Breast epithelium (tissue), 4 donors: ENCODE measurements at regions not wholly inside any gene's neighbourhood (a gene's known extent, or its start where the extent isn't known, plus 50 kb on each side); places are given as distances from the start of the nearest gene placed in this dataset.

Experiments
- DNase-seq, 2 donors: peaks; one replicate each; pipeline ENCODE4 v3.0.0-alpha.2; 2019; ENCODE audit warnings: low spot score in 2 of 2
- H3K27ac ChIP-seq, 2 donors: fragments of 200-600 bp; sonication (generic) in 1 of 2; one replicate each; pipeline ENCODE4 v1.5.1; 2016 to 2019; ENCODE audit warnings: mild to moderate bottlenecking in 1 of 2
- H3K27me3 ChIP-seq, 2 donors: fragments of 200-600 bp; sonication (generic) in 1 of 2; one replicate each; pipeline versions ENCODE4 v1.5.1 to v1.6.0; 2017 to 2019; ENCODE audit warnings: control low read depth in 1 of 2, mild to moderate bottlenecking in 1 of 2
- H3K36me3 ChIP-seq: fragments of 200-600 bp; one replicate; pipeline ENCODE4 v1.5.1; 2019
- H3K4me1 ChIP-seq, 2 donors: fragments of 200-600 bp; sonication (generic); one replicate each; pipeline ENCODE4 v1.5.1; 2016 to 2019; ENCODE audit warnings: control low read depth in 1 of 2
- H3K4me3 ChIP-seq, 3 donors: fragments of 200-600 bp; sonication (generic); 1 replicate in 2 of 3; 2 replicates in 1 of 3; pipeline ENCODE4 v1.5.1; 2016 to 2019; ENCODE audit warnings: mild to moderate bottlenecking in 3 of 3, moderate library complexity in 2 of 3
- H3K9me3 ChIP-seq, 2 donors: fragments of 200-600 bp; sonication (generic) in 1 of 2; one replicate each; pipeline ENCODE4 v1.5.1; 2016 to 2019; ENCODE audit warnings: control low read depth in 1 of 2
- CTCF ChIP-seq, 3 donors: fragments of 450-650 bp; IDR thresholded peaks; one replicate each; pipeline ENCODE4 v1.5.1; 2016 to 2017; ENCODE audit warnings: antibody characterized with exemption in 3 of 3, mild to moderate bottlenecking in 3 of 3, moderate library complexity in 3 of 3
- POLR2A ChIP-seq: fragments of 450-650 bp; IDR thresholded peaks from one replicate; pipeline ENCODE4 v1.6.1; 2016; ENCODE audit warnings: antibody characterized with exemption, mild to moderate bottlenecking, moderate library complexity
- POLR2AphosphoS5 ChIP-seq, 3 donors: sonication (generic); formaldehyde crosslinking; IDR thresholded peaks; one replicate each; pipeline ENCODE4 v1.6.1; 2017; ENCODE audit warnings: antibody characterized with exemption in 3 of 3
- intact Hi-C: fragments of 100-400 bp; cut with DNase I; formaldehyde crosslinking; loops from one replicate; pipeline ENCODE4 v1.15.1; 2023; ENCODE audit warnings: low total_unique reads

- no peak overlapping the region for H3K4me3 ChIP-seq
- TF ChIP-seq CTCF (IDR thresholded peaks at IDR 0.05) (no peak), POLR2AphosphoS5 (IDR thresholded peaks at IDR 0.05) (no peak), POLR2A (no peak)
- DNase-seq: no peak
- H3K27ac ChIP-seq: no peak overlapping the region
- peaks cover 0 to 8% of the 10 kb centered on the region in 2 donors for H3K9me3 ChIP-seq
- intact Hi-C loops: no loop called here
- peaks cover 0 to 30% of the 10 kb centered on the region in 2 donors for H3K27me3 ChIP-seq
- H3K4me1 ChIP-seq: no peaks in the 10 kb centered on the region
- H3K36me3 ChIP-seq: no peaks in the 10 kb centered on the region
Observed at GRCh38 chr14:101080922-101081593, 177.5 kb upstream of the RTL1 start.

GRCh38 chr14:101082036-101082435, 178.5 kb upstream of the RTL1 start:
- peaks cover 0 to 8% of the 10 kb centered on the region in 2 donors for H3K9me3 ChIP-seq
- peak in 1 of 2 donors; percentile 6 for DNase-seq
- intact Hi-C loops: no loop called here
- peaks cover 0 to 20% of the 10 kb centered on the region in 2 donors for H3K27me3 ChIP-seq
- no peak for TF ChIP-seq POLR2AphosphoS5 (IDR thresholded peaks at IDR 0.05)
- no peak for TF ChIP-seq CTCF (IDR thresholded peaks at IDR 0.05)
- TF ChIP-seq POLR2A: no peak
- H3K36me3 ChIP-seq: no peaks in the 10 kb centered on the region
- no peaks in the 10 kb centered on the region for H3K4me1 ChIP-seq
- no peak overlapping the region for H3K4me3 ChIP-seq
- H3K27ac ChIP-seq: no peak overlapping the region

- no peaks in the 10 kb centered on the region for H3K36me3 ChIP-seq
- peaks cover 0 to 13% of the 10 kb centered on the region in 2 donors for H3K27me3 ChIP-seq
- peaks cover 0 to 8% of the 10 kb centered on the region in 2 donors for H3K9me3 ChIP-seq
- intact Hi-C loops: no loop called here
- H3K4me1 ChIP-seq: no peaks in the 10 kb centered on the region
- TF ChIP-seq POLR2A: no peak
- H3K4me3 ChIP-seq: no peak overlapping the region
- DNase-seq: peak in 1 of 2 donors; percentile 7
- no peak overlapping the region for H3K27ac ChIP-seq
Observed at GRCh38 chr14:101082436-101083384, 179.2 kb upstream of the RTL1 start.

GRCh38 chr14:101083564-101084435, 180.3 kb upstream of the RTL1 start:
- H3K4me1 ChIP-seq: no peaks in the 10 kb centered on the region
- H3K27ac ChIP-seq: no peak overlapping the region
- H3K4me3 ChIP-seq: no peak overlapping the region
- TF ChIP-seq POLR2A: no peak
- peaks cover 0 to 8% of the 10 kb centered on the region in 2 donors for H3K9me3 ChIP-seq
- peak in 1 of 2 donors; percentile 15 for DNase-seq
- H3K36me3 ChIP-seq: no peaks in the 10 kb centered on the region
- intact Hi-C loops: no loop called here
- H3K27me3 ChIP-seq: peaks cover 0 to 4% of the 10 kb centered on the region in 2 donors

GRCh38 chr14:101084436-101084826, 180.9 kb upstream of the RTL1 start:
- H3K4me1 ChIP-seq: no peaks in the 10 kb centered on the region
- DNase-seq: peak in 1 of 2 donors; percentile 3

More at GRCh38 chr14:101084436-101084826, 180.9 kb upstream of the RTL1 start:
- intact Hi-C loops: no loop called here
- Histone ChIP-seq H3K27ac (no peak overlapping the region), H3K4me3 (no peak overlapping the region), H3K36me3 (no peaks in the 10 kb centered on the region), H3K27me3 (no peaks in the 10 kb centered on the region), H3K9me3 (peaks cover 0 to 8% of the 10 kb centered on the region in 2 donors)
- TF ChIP-seq POLR2AphosphoS5 (IDR thresholded peaks at IDR 0.05): no peak
- TF ChIP-seq CTCF (IDR thresholded peaks at IDR 0.05): no peak
- no peak for TF ChIP-seq POLR2A
